ENCODE measurements at regions not wholly inside any gene's neighbourhood (a gene's known extent, or its start where the extent isn't known, plus 50 kb on each side); places are given as distances from the start of the nearest gene placed in this dataset.

DNA sequence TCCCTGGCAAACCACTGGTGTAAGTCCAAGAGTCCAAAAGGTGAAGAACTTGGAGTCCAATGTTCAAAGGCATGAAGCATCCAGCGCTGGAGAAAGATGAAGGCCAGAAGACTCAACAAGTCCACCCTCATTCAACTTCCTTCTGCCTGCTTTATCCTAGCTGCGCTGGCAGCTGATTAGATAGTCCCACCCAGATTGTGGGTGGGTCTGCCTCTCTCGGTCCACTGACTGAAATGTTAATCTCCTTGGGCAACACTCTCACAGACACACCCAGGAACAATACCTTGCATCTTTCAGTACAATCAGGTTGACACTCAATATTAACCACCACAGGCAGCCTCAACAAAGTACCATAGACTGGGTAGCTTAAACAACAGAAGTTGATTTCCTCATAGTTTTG is 245.9 kb upstream of the IGF1R start:
- TF ChIP-seq CTCF (conservative IDR thresholded peaks at IDR 0.05), result no peak
- TF ChIP-seq ZFX (IDR thresholded peaks at IDR 0.05), result no peak
